IMR-90 (cell line): ENCODE measurements at regions not wholly inside any gene's neighbourhood (a gene's known extent, or its start where the extent isn't known, plus 50 kb on each side); places are given as distances from the start of the nearest gene placed in this dataset.

Source experiments
- CTCF ChIP-seq: conservative IDR thresholded peaks from 2 replicates; pipeline ENCODE4 v1.5.1; 2012; ENCODE audit warnings: mild to moderate bottlenecking, low read depth, low read length, improper control_type of control experiment
- MAZ ChIP-seq: IDR thresholded peaks from 2 replicates; pipeline ENCODE4 v1.6.1; 2012; ENCODE audit warnings: low read depth, mild to moderate bottlenecking, low read length, improper control_type of control experiment, moderate library complexity, borderline replicate concordance
- MXI1 ChIP-seq: IDR thresholded peaks from 2 replicates; pipeline ENCODE4 v1.6.1; 2012; ENCODE audit warnings: low read depth, mild to moderate bottlenecking, low read length, moderate library complexity, borderline replicate concordance
- POLR2A ChIP-seq: IDR thresholded peaks from 2 replicates; pipeline ENCODE4 v1.6.1; 2012; ENCODE audit warnings: mild to moderate bottlenecking, low read depth, low read length
- RAD21 ChIP-seq: IDR thresholded peaks from 2 replicates; pipeline ENCODE4 v1.6.1; 2012; ENCODE audit warnings: low read length, improper control_type of control experiment
- RFX5 ChIP-seq: IDR thresholded peaks from 2 replicates; pipeline ENCODE4 v1.8.0; 2012; ENCODE audit warnings: low read depth, mild to moderate bottlenecking, low read length, moderate library complexity
- SMC3 ChIP-seq: fragments of 150-350 bp; IDR thresholded peaks from 2 replicates; pipeline ENCODE4 v1.6.1; 2016; ENCODE audit warnings: low read depth, mild to moderate bottlenecking, antibody characterized with exemption, low read length, moderate library complexity
- TF ChIP-seq, protein P1 (sequence below): fragments of 150-350 bp; IDR thresholded peaks from 2 replicates; pipeline ENCODE4 v1.6.1; 2017; ENCODE audit warnings: mild to moderate bottlenecking, antibody characterized with exemption, low read length, low read depth

DNA sequence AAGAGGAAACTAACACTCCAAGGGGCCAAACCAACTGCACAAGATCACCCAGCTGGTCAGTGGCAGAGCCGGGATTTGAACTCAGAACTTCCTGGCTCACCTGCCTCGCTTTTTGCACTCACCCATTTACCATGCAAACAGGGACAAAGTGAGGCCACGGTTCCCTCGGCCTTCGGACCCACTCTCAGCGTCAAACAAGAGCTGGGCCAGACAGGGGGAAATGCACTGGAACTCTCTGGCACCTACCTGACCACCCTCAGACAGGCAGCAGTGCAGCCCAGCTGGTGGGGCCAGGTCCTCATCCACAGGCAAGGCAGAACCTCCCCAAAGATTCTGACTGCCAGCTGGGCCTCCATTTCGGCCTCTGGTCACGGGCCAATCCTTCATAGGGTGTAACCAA, 93.7 kb upstream of the SRSF6 start:
- TF ChIP-seq POLR2A (no peak), CTCF (no peak), RFX5 (no peak), MXI1 (no peak), RAD21 (no peak), SMC3 (no peak), MAZ (no peak)
- TF ChIP-seq, protein P1, sequence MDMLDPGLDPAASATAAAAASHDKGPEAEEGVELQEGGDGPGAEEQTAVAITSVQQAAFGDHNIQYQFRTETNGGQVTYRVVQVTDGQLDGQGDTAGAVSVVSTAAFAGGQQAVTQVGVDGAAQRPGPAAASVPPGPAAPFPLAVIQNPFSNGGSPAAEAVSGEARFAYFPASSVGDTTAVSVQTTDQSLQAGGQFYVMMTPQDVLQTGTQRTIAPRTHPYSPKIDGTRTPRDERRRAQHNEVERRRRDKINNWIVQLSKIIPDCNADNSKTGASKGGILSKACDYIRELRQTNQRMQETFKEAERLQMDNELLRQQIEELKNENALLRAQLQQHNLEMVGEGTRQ = no peak
